ENCODE measurements at regions not wholly inside any gene's neighbourhood (a gene's known extent, or its start where the extent isn't known, plus 50 kb on each side); places are given as distances from the start of the nearest gene placed in this dataset.
A peak's percentile ranks its signal among the peaks of the same experiment; 100 is the strongest.
"Not testable (repeated sequence)": the region's sequence is repeated elsewhere in the genome, so short reads cannot be mapped to it uniquely, and the experiment has no call there.

GRCh38 chr6:11407414-11407813 is 130.1 kb upstream of the TMEM170B start:
- no peak for DNase-seq (ENCODE audit: low read depth)

GRCh38 chr6:11404838-11405237 is 132.7 kb upstream of the TMEM170B start:
- DNase-seq (ENCODE audit: low read depth) = no peak

- DNase-seq (ENCODE audit: low read depth) = no peak
Measured at GRCh38 chr6:11404081-11404480, 133.5 kb upstream of the TMEM170B start.

GRCh38 chr6:11403035-11403601 is 134.4 kb upstream of the TMEM170B start:
- DNase-seq (ENCODE audit: low read depth) = no peak

GRCh38 chr6:11402581-11402980 is 135.0 kb upstream of the TMEM170B start:
- not testable (repeated sequence) for DNase-seq (ENCODE audit: low read depth)

GRCh38 chr6:11401954-11402353 is 135.6 kb upstream of the TMEM170B start:
- DNase-seq (ENCODE audit: low read depth) = not testable (repeated sequence)

GRCh38 chr6:11398451-11399326 is 138.9 kb upstream of the TMEM170B start:
- no peak for DNase-seq (ENCODE audit: low read depth)

- DNase-seq (ENCODE audit: low read depth) = no peak
Measured at GRCh38 chr6:11397622-11398450, 139.7 kb upstream of the TMEM170B start.

- no peak for DNase-seq (ENCODE audit: low read depth)
Measured at GRCh38 chr6:11396860-11397259, 140.7 kb upstream of the TMEM170B start.

- peak; percentile 88 for DNase-seq (ENCODE audit: low read depth)
Measured at GRCh38 chr6:11393713-11394627, 143.6 kb upstream of the TMEM170B start.

- peak; percentile 75 for DNase-seq (ENCODE audit: low read depth)
Measured at GRCh38 chr6:11392778-11393507, 144.6 kb upstream of the TMEM170B start.

GRCh38 chr6:11391934-11392777 is 145.4 kb upstream of the TMEM170B start:
- no peak for DNase-seq (ENCODE audit: low read depth)

GRCh38 chr6:11389977-11390376 is 147.6 kb upstream of the TMEM170B start:
- DNase-seq (ENCODE audit: low read depth) = peak; percentile 68

- DNase-seq (ENCODE audit: low read depth) = no peak
Measured at GRCh38 chr6:11388983-11389944, 148.3 kb upstream of the TMEM170B start.

- DNase-seq (ENCODE audit: low read depth) = no peak
Measured at GRCh38 chr6:11387707-11388430, 149.7 kb upstream of the TMEM170B start.

GRCh38 chr6:11386726-11387125 is 150.8 kb upstream of the TMEM170B start:
- DNase-seq (ENCODE audit: low read depth) = no peak

- DNase-seq (ENCODE audit: low read depth) = no peak
Measured at GRCh38 chr6:11386323-11386722, 151.2 kb upstream of the TMEM170B start.
